HuH-7.5 (cell line): ENCODE measurements at regions not wholly inside any gene's neighbourhood (a gene's known extent, or its start where the extent isn't known, plus 50 kb on each side); places are given as distances from the start of the nearest gene placed in this dataset.

Experiments
- DNase-seq: peaks from one replicate; pipeline ENCODE4 v3.0.0; 2011; ENCODE audit warnings: low spot score

GRCh38 chr2:14684516-14684915, 52.0 kb downstream of the LRATD1 start:
- no peak for DNase-seq

- no peak for DNase-seq
Measured at GRCh38 chr2:14690926-14691325, 58.4 kb downstream of the LRATD1 start.

- DNase-seq = no peak
Measured at GRCh38 chr2:14693874-14694273, 61.4 kb downstream of the LRATD1 start.

- DNase-seq = no peak
Measured at GRCh38 chr2:14700753-14701152, 68.2 kb downstream of the LRATD1 start.

GRCh38 chr2:14702258-14702657, 69.7 kb downstream of the LRATD1 start:
- no peak for DNase-seq

- no peak for DNase-seq
Measured at GRCh38 chr2:14706201-14706600, 73.7 kb downstream of the LRATD1 start.

- no peak for DNase-seq
Measured at GRCh38 chr2:14712111-14712510, 79.6 kb downstream of the LRATD1 start.

GRCh38 chr2:14713248-14713647, 80.7 kb downstream of the LRATD1 start:
- no peak for DNase-seq

GRCh38 chr2:14715600-14715999, 83.1 kb downstream of the LRATD1 start:
- DNase-seq = no peak

- DNase-seq = no peak
Measured at GRCh38 chr2:14716319-14716718, 83.8 kb downstream of the LRATD1 start.

- no peak for DNase-seq
Measured at GRCh38 chr2:14717131-14717530, 84.6 kb downstream of the LRATD1 start.

- DNase-seq = no peak
Measured at GRCh38 chr2:14720319-14720718, 87.8 kb downstream of the LRATD1 start.

GRCh38 chr2:14720739-14721138, 88.2 kb downstream of the LRATD1 start:
- no peak for DNase-seq

GRCh38 chr2:14722904-14723570, 90.5 kb downstream of the LRATD1 start:
- DNase-seq = no peak

GRCh38 chr2:14723684-14724083, 91.2 kb downstream of the LRATD1 start:
- no peak for DNase-seq

- no peak for DNase-seq
Measured at GRCh38 chr2:14735696-14736095, 103.2 kb downstream of the LRATD1 start.

GRCh38 chr2:14737201-14737600, 104.7 kb downstream of the LRATD1 start:
- DNase-seq = no peak

GRCh38 chr2:14743861-14744260, 111.3 kb downstream of the LRATD1 start:
- DNase-seq = no peak

- DNase-seq = no peak
Measured at GRCh38 chr2:14745288-14746076, 113.0 kb downstream of the LRATD1 start.

- no peak for DNase-seq
Measured at GRCh38 chr2:14746133-14746532, 113.6 kb downstream of the LRATD1 start.

- no peak for DNase-seq
Measured at GRCh38 chr2:14747447-14747846, 114.9 kb downstream of the LRATD1 start.

GRCh38 chr2:14749884-14750283, 117.4 kb downstream of the LRATD1 start:
- no peak for DNase-seq

GRCh38 chr2:14750433-14750832, 117.9 kb downstream of the LRATD1 start:
- DNase-seq = no peak

- DNase-seq = no peak
Measured at GRCh38 chr2:14751581-14751980, 119.1 kb downstream of the LRATD1 start.
